ENCODE measurements at regions not wholly inside any gene's neighbourhood (a gene's known extent, or its start where the extent isn't known, plus 50 kb on each side); places are given as distances from the start of the nearest gene placed in this dataset.

DNA sequence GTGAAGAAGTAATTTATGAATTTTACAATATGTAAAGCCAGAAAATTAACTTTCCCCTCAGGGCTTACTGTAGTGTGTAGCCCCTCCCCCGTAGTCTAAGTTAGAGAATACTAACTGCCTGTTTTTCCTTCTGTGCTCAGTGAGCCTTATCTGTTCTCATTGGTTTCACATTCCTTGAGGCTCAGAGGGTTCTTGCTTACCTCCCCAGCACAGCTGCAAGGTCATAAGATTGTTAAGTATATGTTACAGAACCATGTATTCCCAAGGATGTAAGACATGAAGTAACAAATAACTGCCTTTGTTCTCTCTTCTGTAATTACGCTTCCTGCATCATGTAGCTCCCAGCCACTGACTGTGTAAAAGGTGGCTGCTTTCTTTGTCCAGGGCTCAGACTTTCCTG, 1351.1 kb downstream of the TMEM121 start:
- DNase-seq: no peak

DNA sequence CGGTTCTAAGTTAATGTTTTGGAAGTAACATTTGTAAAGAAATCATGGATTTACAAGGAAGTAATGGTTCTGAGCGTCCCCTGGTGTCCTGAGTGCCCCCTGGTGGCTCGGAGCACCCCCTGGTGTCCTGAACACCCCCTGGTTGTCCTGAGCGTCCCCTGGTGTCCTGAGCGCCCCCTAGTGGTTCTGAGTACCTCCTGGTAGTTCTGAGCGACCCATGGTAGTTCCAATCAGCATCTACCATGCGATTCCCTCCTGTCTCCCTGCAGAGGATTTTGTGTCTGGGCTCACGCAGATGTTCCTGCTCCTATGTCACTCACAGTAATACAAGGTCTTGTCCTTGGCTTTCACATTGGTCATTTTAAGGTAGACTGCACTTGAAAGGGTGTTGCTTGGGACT, 1352.9 kb downstream of the TMEM121 start:
- no peak for DNase-seq

DNA sequence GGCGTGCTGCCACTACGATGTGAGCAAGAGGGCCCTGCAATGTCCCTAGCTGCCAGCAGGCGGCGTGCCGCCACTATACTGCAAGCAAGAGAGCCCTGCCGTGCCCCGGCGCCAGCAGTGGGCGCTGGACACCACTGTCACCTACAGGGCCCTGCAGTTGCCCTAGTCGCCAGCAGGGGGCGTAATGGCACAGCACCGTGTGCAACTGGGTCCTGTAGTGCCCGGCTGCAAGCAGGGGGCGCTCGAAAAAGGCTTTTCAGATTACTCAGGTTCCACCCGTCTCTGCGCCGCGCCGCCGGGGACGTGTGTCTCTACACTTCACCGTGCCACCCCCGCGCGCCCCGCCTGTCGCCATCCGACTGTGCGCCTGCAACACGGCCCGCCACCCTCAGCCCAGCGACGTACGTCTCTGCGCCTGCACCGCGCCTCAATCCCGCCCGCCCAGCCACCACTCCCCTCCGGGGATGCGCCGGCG, 1356.9 kb downstream of the TMEM121 start:
- DNase-seq: no peak
